Stimulated activated CD8-positive, alpha-beta memory T cell treated with anti-CD3 and anti-CD28 coated beads, Interleukin-15, amount 100 ng/mL, for 1 hour (primary cell): ENCODE measurements at regions not wholly inside any gene's neighbourhood (a gene's known extent, or its start where the extent isn't known, plus 50 kb on each side); places are given as distances from the start of the nearest gene placed in this dataset.
"Not testable (repeated sequence)": the region's sequence is repeated elsewhere in the genome, so short reads cannot be mapped to it uniquely, and the experiment has no call there.

Experiments used
- DNase-seq: peaks from one replicate; pipeline ENCODE4 v3.0.0-alpha.2; 2020; ENCODE audit warnings: low read depth

DNA sequence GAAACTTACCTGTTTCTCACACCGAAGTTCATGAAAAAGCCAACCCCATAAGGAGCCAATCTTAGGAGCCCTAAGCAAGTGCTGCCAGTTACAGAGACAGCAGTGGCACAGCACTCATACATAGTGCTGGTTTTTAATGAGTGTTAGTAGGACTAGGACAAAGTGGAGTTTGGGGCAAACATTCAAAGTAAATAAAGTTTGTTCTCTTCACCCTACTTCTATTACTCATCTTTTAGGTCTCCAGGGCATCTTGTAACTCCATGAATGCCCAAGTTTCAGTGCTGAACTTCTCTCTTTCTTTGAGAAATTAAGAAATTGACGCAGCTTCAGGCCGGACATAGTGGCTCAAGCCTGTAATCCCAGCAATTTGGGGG, 584.7 kb downstream of the EBF1 start:
- DNase-seq, result no peak

DNA sequence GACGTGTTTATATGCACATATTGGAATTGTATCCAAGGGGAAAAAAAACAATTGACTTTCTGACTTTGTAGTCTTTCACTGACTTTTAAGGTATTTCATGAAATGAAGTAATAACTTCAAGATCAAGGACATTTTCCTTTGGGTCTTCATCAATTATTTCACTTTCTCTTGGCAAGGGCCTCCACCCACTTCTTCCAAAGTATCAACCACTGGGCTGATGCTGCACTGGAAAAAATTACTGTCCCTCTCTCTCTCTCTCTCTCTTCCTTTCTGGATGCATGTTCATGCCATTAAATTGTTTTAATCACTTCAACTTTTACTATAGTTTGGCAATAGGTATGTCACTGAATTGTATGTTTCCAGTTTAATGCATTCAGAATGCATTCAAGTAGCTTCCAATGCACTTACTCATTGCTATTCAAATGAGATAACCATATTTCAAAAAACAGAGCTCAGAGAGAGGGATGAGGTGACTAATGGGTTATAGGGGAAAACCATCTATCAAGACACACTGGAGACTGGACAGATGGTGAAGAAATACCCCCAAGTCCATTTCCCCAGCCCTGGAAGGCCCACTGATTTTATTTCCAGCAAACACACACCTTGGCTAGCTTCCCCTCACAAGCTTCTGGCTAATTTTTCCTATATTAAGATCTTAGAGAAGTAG, 585.3 kb downstream of the EBF1 start:
- no peak for DNase-seq

DNA sequence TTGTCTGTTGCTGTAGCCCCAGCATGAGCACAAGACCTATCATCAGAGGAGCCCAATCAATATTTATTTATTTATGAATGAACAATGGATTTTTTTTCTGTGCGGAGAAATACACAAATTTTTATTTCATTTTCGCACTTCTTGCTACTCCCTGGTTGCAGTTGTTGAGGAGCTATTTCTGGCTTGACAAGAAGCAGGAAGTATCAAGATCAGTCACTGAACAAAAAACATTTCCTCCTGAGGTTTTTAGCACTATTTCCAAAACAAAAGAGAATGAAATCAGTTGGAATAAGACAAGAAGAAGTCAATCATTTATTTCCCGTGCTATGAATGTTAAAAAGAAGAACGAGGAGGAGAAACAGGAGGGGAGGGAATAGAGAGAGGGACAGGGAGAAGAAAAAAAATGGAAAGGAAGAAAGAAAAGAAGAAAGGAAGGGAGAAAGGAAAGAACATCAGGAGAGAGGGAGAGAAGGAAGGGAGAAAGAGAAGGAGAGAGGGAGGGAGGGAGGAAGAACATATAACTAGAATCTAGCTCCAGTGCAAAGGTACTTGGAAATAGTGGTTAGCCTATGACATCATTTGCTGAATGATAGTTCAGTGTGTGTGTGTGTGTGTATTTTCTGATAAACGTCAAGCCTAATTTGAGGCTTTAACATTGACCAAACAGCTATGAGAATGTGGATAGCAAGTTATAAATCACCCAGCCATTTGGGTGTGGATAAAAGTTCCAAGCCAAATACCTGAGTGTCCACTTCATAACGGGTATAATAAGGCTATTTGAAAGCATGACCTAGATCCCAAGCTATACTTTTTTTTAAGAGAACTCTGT, 586.0 kb downstream of the EBF1 start:
- no peak for DNase-seq

DNA sequence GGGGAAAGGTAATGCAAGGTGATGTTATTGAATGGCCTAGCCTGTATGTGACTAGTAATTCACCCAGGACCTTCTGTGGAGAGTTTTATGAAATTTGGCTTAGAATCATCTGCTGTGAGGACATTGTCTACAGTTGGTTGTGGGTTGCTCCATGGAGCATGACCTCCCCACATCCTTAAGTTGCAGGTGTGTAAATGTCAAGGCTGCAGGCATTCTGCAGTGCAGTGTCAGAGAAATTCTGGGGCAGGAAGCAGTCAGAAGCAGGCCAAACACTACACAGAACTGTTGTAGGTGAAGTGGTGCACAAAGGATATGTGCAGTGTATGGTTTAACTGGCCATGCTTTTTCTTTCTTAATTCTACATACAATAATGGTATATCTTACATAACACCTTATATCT, 588.3 kb downstream of the EBF1 start:
- DNase-seq, result no peak

DNA sequence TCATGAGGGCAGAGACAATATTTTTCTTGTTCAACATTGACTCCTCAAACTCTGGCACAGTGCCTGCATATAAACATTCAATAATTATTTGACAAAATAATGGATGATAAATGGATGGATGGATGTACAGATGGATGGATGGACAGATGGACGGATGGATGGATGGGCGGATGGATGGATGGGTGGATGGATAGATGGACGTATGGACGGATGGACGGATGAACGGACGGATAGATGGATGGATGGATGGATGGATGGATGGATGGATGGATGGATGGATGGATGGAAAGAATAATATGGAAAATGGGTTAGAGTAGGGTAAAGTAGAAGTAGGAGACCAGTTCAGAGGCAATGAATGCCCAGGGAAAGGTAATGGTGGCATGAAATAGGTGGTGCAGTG, 589.2 kb downstream of the EBF1 start:
- no peak for DNase-seq

DNA sequence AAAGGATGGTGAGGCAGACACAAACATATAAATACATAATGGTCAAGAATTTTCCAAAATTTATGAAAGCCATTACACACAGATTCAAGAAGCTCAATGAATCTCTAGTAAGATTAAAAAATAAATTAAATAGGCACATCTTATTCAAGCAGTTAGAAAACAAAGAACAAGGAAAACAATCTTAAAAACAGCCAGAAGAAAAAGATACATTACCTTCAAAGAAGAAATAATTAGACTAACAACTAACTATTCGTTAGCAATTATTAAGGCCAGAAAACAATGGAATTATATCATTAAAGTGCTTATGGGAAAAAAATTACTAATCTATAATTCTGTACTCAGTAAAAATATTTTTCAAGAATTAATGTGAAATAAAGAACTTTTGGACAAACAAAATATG, 593.1 kb downstream of the EBF1 start:
- DNase-seq, result no peak

DNA sequence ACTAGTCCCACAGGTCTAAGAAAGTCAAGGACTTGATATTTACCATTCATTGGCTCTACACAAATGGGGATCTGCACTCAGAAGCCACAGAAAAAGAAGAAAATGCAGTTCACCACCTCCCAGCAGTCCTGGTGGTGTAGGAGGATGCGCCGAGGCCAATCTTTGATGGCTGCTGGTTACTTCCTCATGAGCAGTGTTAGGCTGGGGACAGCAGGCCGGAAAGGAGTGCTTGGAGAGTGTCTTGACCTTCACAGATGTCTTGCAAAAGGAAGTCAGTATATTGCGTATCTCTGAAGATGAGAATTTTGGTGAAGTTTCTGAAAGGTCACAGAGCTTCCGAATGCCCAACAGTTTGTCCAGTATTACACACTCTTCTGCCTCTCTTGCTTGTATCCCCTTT, 597.0 kb downstream of the EBF1 start:
- no peak for DNase-seq

DNA sequence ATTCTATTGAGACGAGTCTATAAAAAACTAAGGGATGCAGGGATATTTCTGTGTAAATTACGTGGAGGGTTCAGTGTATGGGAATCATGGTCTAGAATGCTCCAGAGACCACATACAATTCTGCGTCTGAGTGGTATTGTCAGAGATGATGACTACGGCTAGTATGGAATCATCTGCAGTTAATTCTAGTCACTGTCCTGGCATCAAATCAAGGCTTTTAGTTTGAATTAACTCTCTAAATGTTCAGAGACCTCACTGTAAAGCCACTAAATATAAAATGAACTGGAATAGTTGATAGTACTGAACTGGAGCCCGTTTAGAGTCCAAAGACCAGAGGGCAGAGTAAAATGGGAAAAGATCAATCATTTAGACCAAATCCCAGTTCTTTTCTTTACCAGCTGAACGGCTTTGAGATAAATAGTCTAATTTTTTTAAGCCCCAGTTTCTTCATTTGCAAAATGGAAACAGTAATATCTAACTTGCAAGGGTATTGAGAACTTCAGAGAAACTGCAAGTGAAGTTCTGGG, 599.8 kb downstream of the EBF1 start:
- no peak for DNase-seq

DNA sequence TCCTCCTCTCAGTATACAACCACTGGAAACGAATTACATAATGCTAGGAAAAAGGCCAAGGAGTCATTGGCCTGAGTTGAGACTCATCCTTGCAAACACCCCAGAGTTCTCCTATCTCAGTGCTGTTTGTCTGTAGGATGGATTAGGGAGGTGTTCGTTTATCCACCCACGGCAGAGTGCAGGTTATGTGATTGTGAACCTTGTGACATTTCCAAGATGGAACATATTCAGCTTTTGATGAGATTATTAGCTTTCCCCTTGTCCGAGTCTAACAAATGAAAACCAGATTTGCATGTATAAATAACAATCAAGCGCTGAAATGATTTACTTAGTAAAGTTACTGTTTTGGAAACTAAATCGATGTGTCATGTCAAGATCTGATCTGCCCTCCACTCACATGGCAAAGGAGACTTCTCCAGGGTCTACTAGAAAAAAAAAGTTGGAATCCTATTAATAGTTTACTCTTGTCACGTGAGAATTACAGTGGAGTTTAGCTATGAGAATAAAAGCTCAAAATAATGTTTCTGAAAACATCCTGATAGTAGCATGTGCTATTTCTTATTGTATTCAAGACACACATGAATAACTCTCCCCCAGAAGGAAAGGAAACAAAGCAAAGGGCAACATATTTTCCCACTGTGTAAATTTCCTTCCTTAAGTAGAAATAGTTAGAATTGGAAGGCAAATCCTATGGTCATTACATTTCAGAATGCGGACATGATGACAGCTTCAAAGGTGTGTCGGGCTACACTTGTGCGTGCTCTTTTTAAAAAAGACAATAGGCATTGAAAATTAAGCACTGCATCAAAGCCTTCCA, 600.4 kb downstream of the EBF1 start:
- no peak for DNase-seq

DNA sequence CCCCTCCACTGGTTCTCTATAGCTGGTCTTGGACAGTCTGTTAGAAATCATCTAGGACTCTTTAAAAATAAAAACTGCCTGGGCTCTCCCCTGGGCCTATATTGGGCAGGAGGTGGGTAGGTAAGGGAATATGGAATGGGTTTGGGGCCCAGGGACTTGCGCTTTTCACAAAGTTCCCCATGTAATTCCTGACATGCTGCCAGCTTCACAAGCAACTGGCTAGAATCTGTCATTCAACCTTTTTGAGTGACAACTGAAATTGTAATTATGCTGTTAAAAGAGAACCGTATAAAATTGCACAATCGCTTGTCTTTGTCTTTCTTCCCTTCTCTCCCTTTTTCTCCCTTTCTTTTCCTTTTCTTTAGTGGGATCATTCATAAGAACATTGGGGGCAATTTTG, 603.1 kb downstream of the EBF1 start:
- no peak for DNase-seq

DNA sequence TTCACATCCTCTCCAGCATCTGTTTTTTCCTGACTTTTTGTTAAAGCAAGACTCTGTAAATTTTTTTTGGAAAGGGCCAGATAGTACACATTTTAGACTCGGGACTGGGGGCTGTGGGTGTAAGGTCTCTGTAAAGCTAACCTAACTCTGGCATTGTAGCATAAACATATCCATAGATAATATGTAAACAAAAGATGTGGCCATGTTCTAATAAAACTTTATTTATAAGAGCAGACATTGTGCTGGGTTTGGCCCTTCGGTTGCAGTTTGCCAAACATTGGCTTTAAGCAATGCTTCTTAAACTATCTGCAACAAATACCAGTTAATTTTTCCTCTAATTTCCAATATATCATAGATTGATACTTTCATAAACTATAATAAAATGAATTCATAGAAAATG, 605.2 kb downstream of the EBF1 start:
- no peak for DNase-seq

DNA sequence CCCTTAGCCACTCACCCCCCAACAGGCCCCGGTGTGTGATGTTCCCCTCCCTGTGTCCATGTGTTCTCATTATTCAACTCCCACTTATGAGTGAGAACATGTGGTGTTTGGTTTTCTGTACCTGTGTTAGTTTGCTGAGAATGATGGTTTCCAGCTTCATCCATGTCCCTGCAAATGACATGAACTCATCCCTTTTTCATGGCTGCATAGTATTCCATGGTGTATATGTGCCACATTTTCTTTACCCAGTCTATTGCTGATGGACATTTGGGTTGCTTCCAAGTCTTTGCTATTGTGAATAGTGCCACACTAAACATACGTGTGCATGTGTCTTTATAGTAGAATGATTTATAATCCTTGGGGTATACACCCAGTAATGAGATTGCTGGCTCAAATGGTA, 605.7 kb downstream of the EBF1 start:
- DNase-seq, result not testable (repeated sequence)

DNA sequence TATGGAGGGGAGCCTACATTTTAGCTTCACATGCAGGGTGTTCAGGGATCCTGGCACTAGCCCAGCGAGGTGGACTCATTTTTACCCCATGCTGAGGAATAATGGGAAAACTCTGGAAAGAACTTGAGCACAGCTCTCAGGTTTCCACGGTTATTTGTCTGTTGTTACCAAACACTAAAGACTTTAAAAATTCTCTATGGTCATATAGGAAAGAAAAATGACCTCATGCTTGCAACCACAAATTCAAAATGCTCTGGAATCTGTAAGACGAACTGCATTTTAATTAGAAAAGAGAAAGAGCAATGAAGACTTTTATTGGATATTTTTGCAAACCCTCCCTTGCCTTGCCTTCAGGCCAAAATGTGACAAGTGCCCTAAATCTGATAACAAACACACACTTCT, 606.9 kb downstream of the EBF1 start:
- DNase-seq, result no peak

DNA sequence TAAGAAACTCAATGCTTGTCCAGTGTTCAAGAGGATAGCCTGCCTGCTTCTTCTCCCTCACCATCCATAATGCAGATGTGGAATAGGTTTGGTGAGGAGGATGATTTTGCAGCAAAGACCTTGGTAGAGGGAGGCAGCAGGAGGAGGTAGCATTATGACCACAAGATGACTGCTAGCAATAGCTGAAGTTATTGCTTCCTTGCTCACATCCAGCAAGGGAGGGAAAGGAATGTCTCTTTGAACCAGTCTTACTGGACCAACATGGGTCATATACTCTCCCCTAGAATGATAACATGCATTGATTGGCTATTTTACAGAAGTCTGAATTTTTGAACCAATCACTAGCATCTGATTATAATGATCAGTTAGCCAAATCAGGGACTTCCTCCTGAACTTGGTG, 607.6 kb downstream of the EBF1 start:
- no peak for DNase-seq

DNA sequence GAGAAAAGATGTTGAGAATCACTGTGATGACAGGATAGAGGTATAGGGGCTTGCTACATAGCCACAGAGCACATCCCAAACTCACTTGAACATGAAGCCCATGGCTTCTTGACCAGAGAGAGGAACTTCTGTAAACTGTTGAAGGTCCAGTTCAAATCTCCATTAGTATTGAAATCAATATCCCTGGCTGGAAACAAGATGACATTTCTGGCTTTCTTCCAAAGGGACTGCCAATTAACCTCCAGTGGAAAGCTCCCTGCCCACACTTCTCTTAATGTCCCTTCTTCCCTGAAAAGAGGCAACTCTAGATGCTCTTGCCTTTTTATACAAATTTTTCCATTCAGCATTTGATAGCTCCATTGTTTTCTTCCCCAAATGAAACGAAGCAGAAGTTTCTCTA, 612.1 kb downstream of the EBF1 start:
- DNase-seq, result no peak

DNA sequence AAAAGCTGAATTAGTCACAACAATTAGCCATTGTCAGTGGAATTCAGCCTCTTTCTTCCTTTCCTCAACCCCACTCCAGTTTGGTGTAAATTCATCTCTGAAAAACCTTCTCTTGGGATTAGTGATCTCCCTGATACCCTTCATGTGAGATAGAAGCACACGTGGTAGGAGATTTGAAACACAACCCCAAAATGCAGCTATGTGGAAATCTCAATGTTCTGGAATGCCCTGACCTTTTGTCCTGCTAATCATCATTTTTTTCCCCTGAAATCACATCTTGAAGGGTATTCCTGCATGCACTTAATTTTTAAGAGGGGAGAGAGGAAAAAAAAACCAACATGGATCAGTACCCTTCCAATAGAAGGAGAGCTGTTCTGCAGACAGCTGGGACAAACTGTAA, 612.6 kb downstream of the EBF1 start:
- no peak for DNase-seq

DNA sequence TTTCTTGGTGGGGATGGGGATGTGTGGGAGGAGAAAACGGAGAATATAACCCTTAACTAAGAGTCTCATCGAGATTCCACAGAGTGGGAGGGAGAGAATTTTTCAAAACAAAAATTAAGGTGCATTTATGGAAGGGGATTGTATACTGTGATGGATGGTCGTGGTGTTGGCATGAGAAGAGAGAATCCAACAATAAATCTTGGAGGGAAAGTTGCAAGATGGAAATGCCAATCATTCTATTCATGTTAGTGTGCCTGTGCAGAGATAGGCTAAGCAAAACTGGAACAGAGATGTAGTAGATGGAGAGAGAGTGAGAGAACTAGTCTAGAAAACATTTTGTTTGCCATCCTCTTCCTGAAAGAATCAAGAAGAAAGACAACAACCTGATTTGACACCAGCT, 613.1 kb downstream of the EBF1 start:
- no peak for DNase-seq

DNA sequence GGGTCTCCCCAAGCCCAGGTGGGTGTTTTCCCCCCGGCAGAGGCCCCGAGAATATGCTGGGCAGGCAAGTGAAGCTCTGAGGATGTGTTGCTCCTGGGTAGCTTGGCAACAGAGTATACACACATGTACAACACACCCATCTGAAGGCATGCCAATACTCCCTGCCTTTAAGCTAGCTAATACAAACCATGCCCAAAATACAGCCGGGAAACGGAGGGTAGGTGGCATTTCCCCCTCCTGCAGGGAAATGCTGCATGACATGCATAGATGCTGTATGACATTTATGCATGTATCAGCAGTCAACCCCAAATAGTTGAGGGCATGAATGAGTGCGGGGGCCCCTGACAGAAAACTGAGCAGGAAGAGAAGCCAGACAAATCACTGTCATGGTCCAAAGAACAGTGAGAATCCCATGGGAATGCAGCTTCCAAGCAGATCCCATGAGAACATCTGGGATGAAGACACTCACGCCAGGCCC, 614.1 kb downstream of the EBF1 start:
- DNase-seq, result no peak

DNA sequence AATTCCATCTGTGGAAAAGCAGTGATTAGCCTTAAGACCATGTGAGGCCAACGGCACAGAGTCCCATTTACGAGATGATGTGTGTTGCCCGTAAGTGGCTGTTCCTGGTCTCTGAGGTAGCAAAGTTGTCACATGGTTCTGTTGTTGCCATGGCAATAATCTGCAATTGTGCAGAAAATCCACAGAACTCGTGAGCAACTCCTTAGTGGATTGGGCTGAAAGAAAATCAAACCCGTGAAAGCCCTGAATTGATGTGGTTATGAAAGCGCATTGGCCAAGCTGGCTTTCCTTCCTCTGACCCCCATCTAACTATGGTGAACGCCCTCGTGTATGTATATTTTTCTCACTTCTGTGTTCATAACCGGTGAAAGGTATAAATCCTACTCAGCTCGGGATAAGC, 614.7 kb downstream of the EBF1 start:
- no peak for DNase-seq

DNA sequence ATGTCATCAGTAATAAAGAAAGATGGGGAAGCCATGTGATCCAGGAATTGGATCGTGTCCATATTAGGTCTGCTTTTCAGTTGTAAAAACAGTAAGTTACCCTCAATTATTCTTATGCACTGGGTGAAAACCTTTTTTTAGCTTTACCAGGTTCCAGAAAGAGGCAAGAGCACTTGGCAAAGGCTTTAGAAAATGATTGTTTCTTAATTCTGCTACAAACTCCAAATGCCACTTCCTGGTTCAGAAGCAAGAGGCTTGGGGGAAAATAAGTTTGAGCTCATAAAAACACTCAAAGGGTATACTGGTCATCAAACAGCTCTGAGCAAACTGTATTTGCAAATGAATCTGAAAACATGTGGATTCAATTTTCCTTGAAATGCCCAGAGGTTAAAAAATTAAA, 615.6 kb downstream of the EBF1 start:
- no peak for DNase-seq

DNA sequence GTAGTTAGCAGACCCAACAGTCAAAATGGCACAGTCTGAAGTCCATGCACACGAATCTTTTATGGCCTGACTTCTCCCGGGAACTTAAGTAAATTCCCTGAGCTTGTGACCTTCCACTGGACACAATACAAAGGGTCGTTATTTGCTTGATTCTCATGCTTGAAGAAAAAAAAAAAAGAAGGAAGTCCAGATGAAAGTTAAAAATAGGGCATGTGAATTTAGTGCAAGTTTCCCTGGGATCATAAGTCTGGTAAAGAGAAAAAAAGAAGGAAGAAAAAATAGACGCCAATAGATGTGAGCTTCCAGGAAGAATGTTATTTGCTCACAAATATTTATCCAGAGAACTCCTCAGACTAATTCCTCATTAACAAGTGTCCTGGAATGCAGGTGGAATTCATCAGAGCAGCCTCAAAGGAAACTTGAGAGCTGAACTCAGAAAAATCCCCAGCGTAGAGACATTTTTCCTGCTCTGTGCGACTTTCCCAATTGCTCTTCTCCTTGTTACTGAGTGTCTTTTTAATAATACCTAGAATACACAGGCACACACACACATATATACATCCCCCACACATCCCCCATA, 616.3 kb downstream of the EBF1 start:
- DNase-seq, result no peak

DNA sequence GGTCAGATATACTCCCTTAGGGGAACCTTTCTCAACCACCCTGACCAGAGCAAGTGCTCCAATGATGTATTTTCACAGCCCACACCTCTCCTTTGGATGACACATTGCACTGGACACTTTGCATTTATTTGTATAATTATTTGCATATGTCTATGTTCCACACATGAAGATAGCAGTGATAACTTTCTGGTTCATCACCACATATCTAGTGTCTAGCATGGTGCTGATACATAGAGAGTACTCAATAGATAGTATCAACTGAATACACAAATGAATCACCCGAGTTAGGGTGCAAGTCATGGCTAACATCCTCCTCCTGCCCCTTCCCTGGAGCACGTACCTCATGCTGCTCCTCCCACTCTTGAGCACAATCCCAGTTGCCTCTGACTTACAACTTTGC, 617.6 kb downstream of the EBF1 start:
- no peak for DNase-seq
